Left lung (tissue), 4 donors: ENCODE measurements at regions not wholly inside any gene's neighbourhood (a gene's known extent, or its start where the extent isn't known, plus 50 kb on each side); places are given as distances from the start of the nearest gene placed in this dataset.
A peak's percentile ranks its signal among the peaks of the same experiment; 100 is the strongest.

Experiments
- ATAC-seq: fragments of 200-7000 bp; cut with Tn5 transposase; one replicate; pipeline ENCODE4 v1.9.1; 2020; ENCODE audit warnings: moderate library complexity
- DNase-seq, 4 donors: peaks; one replicate each; pipeline ENCODE4 v3.0.0-alpha.2; 2013 to 2020
- H3K27ac ChIP-seq, 2 donors: fragments of 200-600 bp; sonication (generic) in 1 of 2; one replicate each; pipeline versions ENCODE4 v1.5.0 to v1.8.0; 2020 to 2021
- H3K27me3 ChIP-seq, 2 donors: fragments of 200-600 bp; sonication (generic) in 1 of 2; one replicate each; pipeline versions ENCODE4 v1.5.0 to v1.8.0; 2020 to 2021
- H3K36me3 ChIP-seq, 2 donors: fragments of 200-600 bp; sonication (generic) in 1 of 2; one replicate each; pipeline versions ENCODE4 v1.5.0 to v1.8.0; 2020 to 2021
- H3K4me1 ChIP-seq, 2 donors: fragments of 200-600 bp; one replicate each; pipeline ENCODE4 v1.8.0; 2021
- H3K4me3 ChIP-seq, 2 donors: fragments of 200-600 bp; sonication (generic) in 1 of 2; one replicate each; pipeline versions ENCODE4 v1.5.0 to v1.8.0; 2020 to 2021; ENCODE audit warnings: mild to moderate bottlenecking in 1 of 2
- H3K9me3 ChIP-seq, 2 donors: fragments of 200-600 bp; sonication (generic) in 1 of 2; one replicate each; pipeline versions ENCODE4 v1.5.0 to v1.8.0; 2020 to 2021
- intact Hi-C, 2 donors: fragments of 100-400 bp; cut with DNase I; formaldehyde crosslinking; loops; one replicate each; pipeline versions ENCODE4 v1.11.2 to v1.14.2; 2022
- TF ChIP-seq, protein P1 (sequence below), 2 donors: fragments of 200-600 bp; sonication (generic) in 1 of 2; IDR thresholded peaks; one replicate each; pipeline versions ENCODE4 v1.5.0 to v1.8.0; 2021; ENCODE audit warnings: antibody characterized with exemption in 2 of 2
- donor health status: DM: no; HTN: yes; CAD: no.
- donor health status: DM: no; HTN: no; CAD: no.

DNA sequence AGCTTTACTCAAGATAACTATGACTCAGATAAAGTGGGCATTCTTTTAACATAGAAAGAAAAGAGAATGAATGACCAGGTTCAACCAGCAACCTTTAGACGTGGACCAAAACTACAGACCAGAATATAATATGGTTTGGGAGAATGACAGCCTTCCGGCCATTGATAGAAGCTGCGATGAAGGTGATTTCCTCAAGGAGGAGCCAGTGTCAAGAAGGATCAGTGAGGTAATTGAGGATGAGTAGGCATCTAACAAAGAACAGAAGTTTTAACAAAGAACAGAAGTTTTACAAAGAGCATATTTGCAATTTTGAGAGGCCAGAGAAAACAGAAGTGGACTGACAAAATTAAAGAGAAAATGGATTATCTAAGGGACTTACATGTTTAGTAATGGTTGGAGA lies 289.0 kb upstream of the AGTR1 start:
- ATAC-seq: no peak
- no peaks in the 10 kb centered on the region for H3K27me3 ChIP-seq
- H3K4me1 ChIP-seq: no peaks in the 10 kb centered on the region
- TF ChIP-seq, protein P1, sequence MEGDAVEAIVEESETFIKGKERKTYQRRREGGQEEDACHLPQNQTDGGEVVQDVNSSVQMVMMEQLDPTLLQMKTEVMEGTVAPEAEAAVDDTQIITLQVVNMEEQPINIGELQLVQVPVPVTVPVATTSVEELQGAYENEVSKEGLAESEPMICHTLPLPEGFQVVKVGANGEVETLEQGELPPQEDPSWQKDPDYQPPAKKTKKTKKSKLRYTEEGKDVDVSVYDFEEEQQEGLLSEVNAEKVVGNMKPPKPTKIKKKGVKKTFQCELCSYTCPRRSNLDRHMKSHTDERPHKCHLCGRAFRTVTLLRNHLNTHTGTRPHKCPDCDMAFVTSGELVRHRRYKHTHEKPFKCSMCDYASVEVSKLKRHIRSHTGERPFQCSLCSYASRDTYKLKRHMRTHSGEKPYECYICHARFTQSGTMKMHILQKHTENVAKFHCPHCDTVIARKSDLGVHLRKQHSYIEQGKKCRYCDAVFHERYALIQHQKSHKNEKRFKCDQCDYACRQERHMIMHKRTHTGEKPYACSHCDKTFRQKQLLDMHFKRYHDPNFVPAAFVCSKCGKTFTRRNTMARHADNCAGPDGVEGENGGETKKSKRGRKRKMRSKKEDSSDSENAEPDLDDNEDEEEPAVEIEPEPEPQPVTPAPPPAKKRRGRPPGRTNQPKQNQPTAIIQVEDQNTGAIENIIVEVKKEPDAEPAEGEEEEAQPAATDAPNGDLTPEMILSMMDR (IDR thresholded peaks at IDR 0.05): no peak
- no peak for DNase-seq
- H3K4me3 ChIP-seq: no peak overlapping the region
- no peaks in the 10 kb centered on the region for H3K36me3 ChIP-seq
- intact Hi-C loops: no loop called here
- peaks cover 0 to 10% of the 10 kb centered on the region in 2 donors for H3K9me3 ChIP-seq
- H3K27ac ChIP-seq: no peak overlapping the region

DNA sequence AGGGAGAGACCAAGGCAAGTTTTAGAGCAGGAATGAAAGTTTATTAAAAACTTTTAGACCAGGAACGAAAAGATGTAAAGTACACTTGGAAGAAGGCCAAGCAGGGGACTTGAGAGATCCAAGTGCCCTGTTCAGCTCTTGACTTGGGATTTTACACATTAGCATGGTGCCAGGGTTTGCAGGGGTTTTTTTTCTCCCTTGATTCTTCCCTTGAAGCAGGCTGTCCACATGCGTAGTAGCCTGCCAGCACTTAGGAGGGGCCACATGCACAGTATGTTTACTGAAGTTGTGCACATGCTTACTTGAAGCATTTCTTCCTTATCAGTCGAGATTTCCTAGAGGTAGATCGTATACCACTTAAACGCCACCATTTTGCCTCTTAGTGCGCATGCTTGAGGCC lies 277.5 kb upstream of the AGTR1 start:
- no peak overlapping the region for H3K27ac ChIP-seq
- no peaks in the 10 kb centered on the region for H3K4me1 ChIP-seq
- DNase-seq: peak in 2 of 4 donors; percentile 15 to 72
- peak; percentile 61 for ATAC-seq
- H3K4me3 ChIP-seq: no peak overlapping the region
- TF ChIP-seq, protein P1 (IDR thresholded peaks at IDR 0.05): no peak
- H3K36me3 ChIP-seq: no peaks in the 10 kb centered on the region
- H3K27me3 ChIP-seq: no peaks in the 10 kb centered on the region
- intact Hi-C loops: no loop called here
- no peaks in the 10 kb centered on the region for H3K9me3 ChIP-seq

DNA sequence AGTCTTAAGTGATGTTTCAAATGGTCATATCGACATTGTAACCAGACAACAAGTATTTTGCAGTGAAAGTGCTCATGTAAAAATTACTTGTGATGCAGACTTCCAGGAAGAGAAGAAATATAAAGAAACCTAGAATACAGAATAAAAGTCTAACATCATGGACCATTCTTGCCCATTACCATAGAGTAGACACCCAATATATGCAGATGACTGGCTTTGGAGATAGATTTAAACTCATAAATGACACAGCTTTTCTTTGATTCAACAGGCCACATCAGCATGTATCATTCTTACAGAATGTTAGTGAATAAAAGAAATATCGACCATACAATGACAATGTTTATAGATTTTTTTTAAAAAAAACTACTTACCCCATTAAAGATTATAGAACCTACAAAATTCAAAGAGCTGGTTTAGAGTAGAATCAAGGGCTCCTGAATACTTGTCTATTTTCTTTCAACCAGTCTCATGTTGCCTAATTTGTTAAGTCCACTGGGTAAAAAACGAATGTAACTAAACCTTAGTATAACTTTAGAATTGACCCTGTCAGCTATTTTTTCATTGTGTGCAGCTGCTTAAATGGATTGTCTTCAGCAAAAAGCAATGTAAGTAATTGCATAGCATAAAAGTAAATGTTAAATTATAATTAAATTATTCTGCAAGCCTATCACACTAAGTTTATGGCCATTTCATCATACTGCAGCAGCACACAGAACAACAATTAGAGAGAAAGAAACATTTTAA lies 268.7 kb upstream of the AGTR1 start:
- intact Hi-C loops: no loop called here
- no peak for DNase-seq
- H3K4me1 ChIP-seq: no peaks in the 10 kb centered on the region
- H3K4me3 ChIP-seq: no peak overlapping the region
- ATAC-seq: no peak
- H3K27ac ChIP-seq: no peak overlapping the region
- no peaks in the 10 kb centered on the region for H3K36me3 ChIP-seq
- TF ChIP-seq, protein P1 (IDR thresholded peaks at IDR 0.05): no peak
- no peaks in the 10 kb centered on the region for H3K27me3 ChIP-seq
- no peaks in the 10 kb centered on the region for H3K9me3 ChIP-seq

DNA sequence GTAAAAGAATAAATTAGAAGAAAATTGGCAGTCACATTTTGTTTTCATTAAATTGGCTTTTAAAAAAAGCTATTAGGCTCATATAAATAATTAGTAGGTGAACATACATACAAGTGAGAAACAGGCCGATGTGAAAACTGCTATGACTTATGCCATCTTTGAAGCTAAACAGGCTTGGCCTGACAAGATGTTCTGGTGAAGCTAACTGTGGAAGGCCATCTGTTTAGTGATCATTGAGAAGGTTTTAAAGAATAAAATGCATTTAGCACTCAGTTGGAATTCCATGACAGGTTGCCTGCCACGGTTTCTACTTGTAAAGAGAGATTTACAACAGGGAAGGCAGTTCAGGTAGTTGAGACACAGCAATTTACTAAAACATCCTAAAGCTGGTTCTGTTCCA lies 264.0 kb upstream of the AGTR1 start:
- DNase-seq (no peak), ATAC-seq (no peak)
- Histone ChIP-seq H3K36me3 (no peaks in the 10 kb centered on the region), H3K9me3 (no peaks in the 10 kb centered on the region), H3K4me1 (no peaks in the 10 kb centered on the region), H3K27me3 (no peaks in the 10 kb centered on the region), H3K27ac (no peak overlapping the region), H3K4me3 (no peak overlapping the region)
- intact Hi-C loops: no loop called here
- TF ChIP-seq, protein P1 (IDR thresholded peaks at IDR 0.05): no peak

DNA sequence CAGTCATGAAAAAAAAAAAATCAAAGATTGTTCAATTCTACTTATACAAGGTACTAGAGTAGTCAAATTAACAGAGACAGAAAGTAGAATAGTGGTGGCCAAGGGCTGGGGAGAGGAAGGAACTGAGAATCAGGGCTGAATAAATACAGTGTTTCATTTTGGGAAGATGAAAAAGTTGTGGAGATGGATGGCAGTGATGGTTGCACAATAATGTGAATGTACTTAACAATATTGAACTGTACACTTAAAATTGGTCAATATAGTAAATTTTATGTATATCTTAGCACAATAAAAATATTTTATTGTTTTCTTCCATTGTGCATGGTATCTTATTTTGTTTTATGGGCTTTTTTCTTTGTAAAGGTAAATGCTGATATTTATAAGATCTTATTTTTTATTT lies 262.2 kb upstream of the AGTR1 start:
- Histone ChIP-seq H3K36me3 (no peaks in the 10 kb centered on the region), H3K27ac (no peak overlapping the region), H3K27me3 (no peaks in the 10 kb centered on the region), H3K4me3 (no peak overlapping the region), H3K9me3 (no peaks in the 10 kb centered on the region), H3K4me1 (no peaks in the 10 kb centered on the region)
- ATAC-seq: no peak
- intact Hi-C loops: no loop called here
- DNase-seq: no peak
- TF ChIP-seq, protein P1 (IDR thresholded peaks at IDR 0.05): no peak
